CD14-positive monocyte (primary cell): ENCODE measurements at regions not wholly inside any gene's neighbourhood (a gene's known extent, or its start where the extent isn't known, plus 50 kb on each side); places are given as distances from the start of the nearest gene placed in this dataset.

Source experiments
- DNase-seq, 3 donors: peaks; one replicate each; pipeline ENCODE4 v3.0.0-alpha.2; 2011 to 2022
- H2AFZ ChIP-seq: 2 replicates; pipeline ENCODE4 v1.6.0; 2012; ENCODE audit warnings: mild to moderate bottlenecking, low read depth, low read length, inconsistent platforms; ENCODE audit not compliant: insufficient read depth, poor library complexity, severe bottlenecking
- H3K27ac ChIP-seq, 2 donors: 1 replicate in 1 of 2; 2 replicates in 1 of 2; pipeline ENCODE4 v1.5.1; 2012 to 2013; ENCODE audit warnings: low read length in 2 of 2, control low read depth in 1 of 2, inconsistent platforms in 1 of 2, low read depth in 1 of 2, mild to moderate bottlenecking in 1 of 2
- H3K27me3 ChIP-seq, 2 donors: one replicate each; pipeline versions ENCODE4 v1.6.0 to v1.6.1; 2011 to 2013; ENCODE audit warnings: low read length in 2 of 2; ENCODE audit not compliant: control insufficient read depth in 2 of 2, insufficient read depth in 2 of 2
- H3K36me3 ChIP-seq, 2 donors: replicated peaks in 1 of 2; 1 replicate in 1 of 2; 2 replicates in 1 of 2; pipeline versions ENCODE4 v1.5.1 to v1.6.1; 2012 to 2013; ENCODE audit warnings: low read length in 2 of 2, control low read depth in 1 of 2, inconsistent platforms in 1 of 2, mild to moderate bottlenecking in 1 of 2; ENCODE audit not compliant: insufficient read depth in 2 of 2, control insufficient read depth in 1 of 2
- H3K4me1 ChIP-seq, 2 donors: 1 replicate in 1 of 2; 2 replicates in 1 of 2; pipeline versions ENCODE4 v1.5.1 to v1.6.1; 2012 to 2013; ENCODE audit warnings: low read length in 2 of 2, control low read depth in 1 of 2, inconsistent platforms in 1 of 2, mild to moderate bottlenecking in 1 of 2, moderate library complexity in 1 of 2; ENCODE audit not compliant: insufficient read depth in 2 of 2, control insufficient read depth in 1 of 2
- H3K4me2 ChIP-seq: replicated peaks from 2 replicates; pipeline ENCODE3; 2012; ENCODE audit warnings: low read length, moderate library complexity, mild to moderate bottlenecking; ENCODE audit not compliant: poor library complexity, severe bottlenecking; ENCODE audit errors: extremely low read depth
- H3K4me3 ChIP-seq, 3 experiments: fragments of 200-600 bp in 1 of 3; sonication (generic) in 1 of 3; replicated peaks in 1 of 3; 1 replicate in 2 of 3; 2 replicates in 1 of 3; pipeline ENCODE4 v1.5.1; 2011 to 2013; ENCODE audit warnings: low read length in 3 of 3, mild to moderate bottlenecking in 3 of 3, control low read depth in 2 of 3, low read depth in 2 of 3, inconsistent platforms in 1 of 3, moderate library complexity in 1 of 3
- H3K79me2 ChIP-seq: 2 replicates; pipeline ENCODE4 v1.6.0; 2012; ENCODE audit warnings: mild to moderate bottlenecking, control low read depth, inconsistent platforms, low read length, moderate library complexity; ENCODE audit not compliant: insufficient read depth
- H3K9ac ChIP-seq: 2 replicates; pipeline ENCODE4 v1.6.0; 2017; ENCODE audit warnings: low read length, mild to moderate bottlenecking; ENCODE audit not compliant: insufficient read depth, poor library complexity, severe bottlenecking
- H3K9me3 ChIP-seq, 2 donors: replicated peaks in 1 of 2; 1 replicate in 1 of 2; 2 replicates in 1 of 2; pipeline versions ENCODE4 v1.5.1 to v1.6.1; 2012 to 2013; ENCODE audit warnings: low read length in 2 of 2, control low read depth in 1 of 2; ENCODE audit not compliant: control insufficient read depth in 1 of 2, insufficient read depth in 1 of 2
- H4K20me1 ChIP-seq: 2 replicates; pipeline ENCODE4 v1.6.0; 2012; ENCODE audit warnings: mild to moderate bottlenecking, low read length, control low read depth, moderate library complexity; ENCODE audit not compliant: insufficient read depth
- H3K27ac Mint-ChIP-seq, 7 donors: one replicate each; pipeline ENCODE4 v1.8.0; 2020; ENCODE audit warnings: mild to moderate bottlenecking in 7 of 7, mixed read lengths in 7 of 7, moderate library complexity in 6 of 7, inconsistent platforms in 2 of 7
- H3K27me3 Mint-ChIP-seq, 3 donors: one replicate each; pipeline ENCODE4 v1.8.0; 2021 to 2022; ENCODE audit warnings: low read depth in 3 of 3, mild to moderate bottlenecking in 3 of 3, mixed read lengths in 3 of 3, moderate library complexity in 3 of 3, inconsistent platforms in 1 of 3
- H3K36me3 Mint-ChIP-seq, 2 donors: one replicate each; pipeline ENCODE4 v1.8.0; 2020; ENCODE audit warnings: mixed read lengths in 2 of 2, inconsistent platforms in 1 of 2, mild to moderate bottlenecking in 1 of 2
- H3K4me1 Mint-ChIP-seq: one replicate; pipeline ENCODE4 v1.8.0; 2020; ENCODE audit warnings: mild to moderate bottlenecking, mixed read lengths
- H3K4me3 Mint-ChIP-seq, 2 donors: one replicate each; pipeline ENCODE4 v1.8.0; 2020; ENCODE audit warnings: mild to moderate bottlenecking in 2 of 2, mixed read lengths in 2 of 2, moderate library complexity in 1 of 2
- H3K9me3 Mint-ChIP-seq, 7 donors: one replicate each; pipeline ENCODE4 v1.8.0; 2020 to 2022; ENCODE audit warnings: mixed read lengths in 7 of 7, mild to moderate bottlenecking in 6 of 7, moderate library complexity in 6 of 7, inconsistent platforms in 2 of 7
- WGBS: methylation state at CpG from one replicate; pipeline ENCODE4 v1.1.5; 2013; ENCODE audit warnings: missing lambda C conversion rate; ENCODE audit not compliant: insufficient coverage; 5-methylcytosine and 5-hydroxymethylcytosine counted together
- intact Hi-C, 2 donors: fragments of 100-400 bp; cut with micrococcal nuclease; formaldehyde crosslinking; loops; one replicate each; pipeline versions ENCODE4 v1.15.0 to v1.15.1; 2023
- TF ChIP-seq, protein P1 (sequence below): fragments of 200-600 bp; IDR thresholded peaks from one replicate; pipeline ENCODE4 v1.8.0; 2022; ENCODE audit warnings: antibody characterized with exemption, mild to moderate bottlenecking

DNA sequence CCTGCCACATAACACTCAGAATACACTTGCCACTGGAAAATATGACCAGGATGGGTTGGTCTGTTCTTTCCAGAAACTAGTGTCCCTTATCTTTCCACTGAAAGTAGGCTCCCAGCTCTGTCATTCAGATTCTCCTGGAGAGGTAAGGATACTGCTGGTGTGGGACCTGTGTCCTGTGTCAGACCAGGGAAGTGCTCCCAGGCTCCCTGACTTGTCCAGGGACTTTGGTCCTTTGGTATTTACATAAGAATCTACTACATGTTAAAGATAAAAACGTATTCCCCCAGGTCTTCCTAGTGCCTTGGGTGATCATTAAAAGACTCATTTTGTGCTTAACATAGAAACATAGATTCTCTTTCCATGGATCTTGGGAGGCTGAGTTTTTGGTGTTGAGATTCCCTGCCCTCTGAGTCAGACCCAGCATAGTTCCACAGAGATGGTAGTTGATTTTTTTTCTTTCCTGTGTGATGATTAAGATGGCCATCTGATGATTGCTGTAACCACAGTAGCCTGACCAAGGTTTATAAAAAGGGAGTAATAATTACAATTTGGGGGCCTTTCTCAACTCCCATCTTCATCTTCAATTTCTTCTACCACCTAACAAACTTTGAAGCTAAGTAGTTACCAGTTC is 159.8 kb upstream of the JADE1 start:
- H3K4me1 Mint-ChIP-seq: no peaks in the 10 kb centered on the region
- H3K9ac ChIP-seq: no peak overlapping the region
- H3K27me3 Mint-ChIP-seq: peaks cover 0 to 6% (median 2%) of the 10 kb centered on the region in 3 donors
- H3K27me3 ChIP-seq: no peaks in the 10 kb centered on the region
- H3K36me3 Mint-ChIP-seq: no peaks in the 10 kb centered on the region
- H3K4me1 ChIP-seq: no peaks in the 10 kb centered on the region
- H3K27ac ChIP-seq: no peak overlapping the region
- H3K9me3 ChIP-seq: peaks cover 0 to 6% of the 10 kb centered on the region in 2 donors
- H3K9me3 Mint-ChIP-seq: peaks cover 6 to 19% (median 13%) of the 10 kb centered on the region in 7 donors
- H3K27ac Mint-ChIP-seq: no peak overlapping the region
- H3K36me3 ChIP-seq: no peaks in the 10 kb centered on the region
- TF ChIP-seq, protein P1, sequence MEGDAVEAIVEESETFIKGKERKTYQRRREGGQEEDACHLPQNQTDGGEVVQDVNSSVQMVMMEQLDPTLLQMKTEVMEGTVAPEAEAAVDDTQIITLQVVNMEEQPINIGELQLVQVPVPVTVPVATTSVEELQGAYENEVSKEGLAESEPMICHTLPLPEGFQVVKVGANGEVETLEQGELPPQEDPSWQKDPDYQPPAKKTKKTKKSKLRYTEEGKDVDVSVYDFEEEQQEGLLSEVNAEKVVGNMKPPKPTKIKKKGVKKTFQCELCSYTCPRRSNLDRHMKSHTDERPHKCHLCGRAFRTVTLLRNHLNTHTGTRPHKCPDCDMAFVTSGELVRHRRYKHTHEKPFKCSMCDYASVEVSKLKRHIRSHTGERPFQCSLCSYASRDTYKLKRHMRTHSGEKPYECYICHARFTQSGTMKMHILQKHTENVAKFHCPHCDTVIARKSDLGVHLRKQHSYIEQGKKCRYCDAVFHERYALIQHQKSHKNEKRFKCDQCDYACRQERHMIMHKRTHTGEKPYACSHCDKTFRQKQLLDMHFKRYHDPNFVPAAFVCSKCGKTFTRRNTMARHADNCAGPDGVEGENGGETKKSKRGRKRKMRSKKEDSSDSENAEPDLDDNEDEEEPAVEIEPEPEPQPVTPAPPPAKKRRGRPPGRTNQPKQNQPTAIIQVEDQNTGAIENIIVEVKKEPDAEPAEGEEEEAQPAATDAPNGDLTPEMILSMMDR: no peak
- intact Hi-C loops: no loop called here
- no peak overlapping the region for H3K4me3 Mint-ChIP-seq
- no peak overlapping the region for H2AFZ ChIP-seq
- H3K79me2 ChIP-seq: no peaks in the 10 kb centered on the region
- no peak for DNase-seq
- H4K20me1 ChIP-seq: no peaks in the 10 kb centered on the region
- H3K4me2 ChIP-seq: no peak overlapping the region
- no CpG with 5 or more reads among the region's 1 CpG for WGBS
- H3K4me3 ChIP-seq: no peak overlapping the region

DNA sequence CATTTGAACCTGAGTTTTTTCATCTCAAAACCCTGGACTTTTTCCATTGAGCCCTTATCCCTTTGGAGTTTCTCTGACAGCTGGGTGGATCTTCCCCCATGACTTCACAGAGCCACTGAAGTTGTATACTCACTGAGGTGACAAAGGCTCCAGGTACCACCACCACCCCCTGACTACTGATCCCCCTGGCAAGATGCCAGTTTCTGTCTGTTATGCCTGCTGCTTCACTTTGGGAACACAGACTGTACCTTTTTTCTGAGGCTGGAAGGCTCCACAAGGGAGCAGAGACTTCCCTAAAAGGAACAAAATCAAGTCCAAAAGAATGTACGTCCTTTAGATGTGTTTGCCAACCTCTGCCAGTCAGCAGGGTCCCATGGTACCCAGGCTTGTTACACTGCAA is 160.3 kb upstream of the JADE1 start:
- H3K27ac ChIP-seq: no peak overlapping the region
- Mint-ChIP-seq H3K4me1 (no peaks in the 10 kb centered on the region), H3K4me3 (no peak overlapping the region), H3K27ac (no peak overlapping the region), H3K36me3 (no peaks in the 10 kb centered on the region), H3K27me3 (peaks cover 0 to 6% (median 2%) of the 10 kb centered on the region in 3 donors), H3K9me3 (peaks cover 3 to 16% (median 12%) of the 10 kb centered on the region in 7 donors)
- H3K27me3 ChIP-seq: no peaks in the 10 kb centered on the region
- no peaks in the 10 kb centered on the region for H4K20me1 ChIP-seq
- TF ChIP-seq, protein P1: no peak
- H3K79me2 ChIP-seq: no peaks in the 10 kb centered on the region
- H3K9ac ChIP-seq: no peak overlapping the region
- H3K4me2 ChIP-seq: no peak overlapping the region
- H3K4me1 ChIP-seq: no peaks in the 10 kb centered on the region
- H3K9me3 ChIP-seq: peaks cover 0 to 1% of the 10 kb centered on the region in 2 donors
- 67% methylated on average over 1 of the region's 1 CpG for WGBS
- no peak for DNase-seq
- H3K36me3 ChIP-seq: no peaks in the 10 kb centered on the region
- no peak overlapping the region for H3K4me3 ChIP-seq
- H2AFZ ChIP-seq: no peak overlapping the region
- intact Hi-C loops: no loop called here
